ENCODE measurements at regions not wholly inside any gene's neighbourhood (a gene's known extent, or its start where the extent isn't known, plus 50 kb on each side); places are given as distances from the start of the nearest gene placed in this dataset.

GRCh38 chr3:148168347-148168746 is 529.4 kb upstream of the AGTR1 start:
- TF ChIP-seq CTCF (IDR thresholded peaks at IDR 0.05) (no peak), POLR2A (IDR thresholded peaks at IDR 0.05; ENCODE audit: low read depth) (no peak), EP300 (IDR thresholded peaks at IDR 0.05) (no peak)
